SK-N-SH treated with all-trans-retinoic acid at 6 μM for 48 hours (cell line): ENCODE measurements at regions not wholly inside any gene's neighbourhood (a gene's known extent, or its start where the extent isn't known, plus 50 kb on each side); places are given as distances from the start of the nearest gene placed in this dataset.

ENCODE experiments used
- ATAC-seq: fragments of 200-7000 bp; cut with Tn5 transposase; 3 replicates; pipeline ENCODE4 v1.9.1; 2020; ENCODE audit warnings: mild to moderate bottlenecking, moderate library complexity
- ARNTL ChIP-seq: fragments of 450-650 bp; formaldehyde crosslinking; IDR thresholded peaks from 2 replicates; pipeline ENCODE4 v1.5.0; 2020; ENCODE audit warnings: low read depth, mild to moderate bottlenecking, moderate library complexity, borderline replicate concordance
- BACH2 ChIP-seq: fragments of 250-450 bp; sonication (Bioruptor Pico); IDR thresholded peaks from 2 replicates; pipeline ENCODE4 v1.9.0; 2021; ENCODE audit warnings: mild to moderate bottlenecking, borderline replicate concordance
- CREB5 ChIP-seq: fragments of 250-450 bp; sonication (Bioruptor Pico); IDR thresholded peaks from 2 replicates; pipeline ENCODE4 v1.5.1; 2020; ENCODE audit warnings: low read depth, mild to moderate bottlenecking, moderate library complexity
- CSDC2 ChIP-seq: fragments of 250-450 bp; sonication (Bioruptor Pico); IDR thresholded peaks from 2 replicates; pipeline ENCODE4 v1.5.0; 2020; ENCODE audit warnings: mild to moderate bottlenecking, moderate library complexity
- ESRRG ChIP-seq: fragments of 250-450 bp; sonication (Bioruptor Pico); IDR thresholded peaks from 2 replicates; pipeline ENCODE4 v1.6.1; 2021; ENCODE audit warnings: mild to moderate bottlenecking
- GLIS3 ChIP-seq: fragments of 250-450 bp; sonication (Bioruptor Pico); IDR thresholded peaks from 2 replicates; pipeline ENCODE4 v1.5.0; 2020; ENCODE audit warnings: mild to moderate bottlenecking, moderate library complexity
- ISL1 ChIP-seq: fragments of 250-450 bp; sonication (Bioruptor Pico); IDR thresholded peaks from 2 replicates; pipeline ENCODE4 v2.1.2; 2022; ENCODE audit warnings: mild to moderate bottlenecking, moderate library complexity
- OSR1 ChIP-seq: fragments of 250-450 bp; sonication (Bioruptor Pico); IDR thresholded peaks from 2 replicates; pipeline ENCODE4 v1.8.0; 2022; ENCODE audit warnings: moderate library complexity, mild to moderate bottlenecking, inconsistent platforms
- PATZ1 ChIP-seq: fragments of 250-450 bp; sonication (Bioruptor Pico); IDR thresholded peaks from 2 replicates; pipeline ENCODE4 v1.8.0; 2020; ENCODE audit warnings: mild to moderate bottlenecking, moderate library complexity, borderline replicate concordance
- POU6F1 ChIP-seq: fragments of 250-450 bp; sonication (Bioruptor Pico); IDR thresholded peaks from 2 replicates; pipeline ENCODE4 v1.8.0; 2021; ENCODE audit warnings: low read depth, mild to moderate bottlenecking, moderate library complexity, borderline replicate concordance
- PPARA ChIP-seq: fragments of 250-450 bp; sonication (Bioruptor Pico); IDR thresholded peaks from 2 replicates; pipeline ENCODE4 v1.5.0; 2020; ENCODE audit warnings: mild to moderate bottlenecking, borderline replicate concordance
- SNAI2 ChIP-seq: fragments of 250-450 bp; sonication (Bioruptor Pico); IDR thresholded peaks from 2 replicates; pipeline ENCODE4 v1.5.0; 2020; ENCODE audit warnings: mild to moderate bottlenecking, moderate library complexity
- TCF4 ChIP-seq: fragments of 250-450 bp; sonication (Bioruptor Pico); IDR thresholded peaks from 2 replicates; pipeline ENCODE4 v1.8.0; 2021; ENCODE audit warnings: mild to moderate bottlenecking, moderate library complexity, borderline replicate concordance
- TOX ChIP-seq: fragments of 250-450 bp; sonication (Bioruptor Pico); IDR thresholded peaks from 2 replicates; pipeline ENCODE4 v1.8.0; 2021; ENCODE audit warnings: mild to moderate bottlenecking, moderate library complexity, borderline replicate concordance
- TSHZ2 ChIP-seq: fragments of 250-450 bp; sonication (Bioruptor Pico); IDR thresholded peaks from 2 replicates; pipeline ENCODE4 v1.5.0; 2020; ENCODE audit warnings: mild to moderate bottlenecking, moderate library complexity
- ZC3H10 ChIP-seq: fragments of 250-450 bp; sonication (Bioruptor Pico); IDR thresholded peaks from 2 replicates; pipeline ENCODE4 v1.5.1; 2021; ENCODE audit warnings: mild to moderate bottlenecking, moderate library complexity
- ZFP3 ChIP-seq: fragments of 250-450 bp; sonication (Bioruptor Pico); IDR thresholded peaks from 2 replicates; pipeline ENCODE4 v1.5.0; 2020; ENCODE audit warnings: mild to moderate bottlenecking, moderate library complexity
- ZFP30 ChIP-seq: fragments of 450-650 bp; formaldehyde crosslinking; IDR thresholded peaks from 2 replicates; pipeline ENCODE4 v1.5.0; 2022; ENCODE audit warnings: mild to moderate bottlenecking, moderate library complexity
- ZNF565 ChIP-seq: fragments of 450-650 bp; formaldehyde crosslinking; conservative IDR thresholded peaks from 2 replicates; pipeline ENCODE4 v1.5.0; 2020; ENCODE audit warnings: low read depth, mild to moderate bottlenecking, moderate library complexity
- ZNF70 ChIP-seq: fragments of 450-650 bp; formaldehyde crosslinking; IDR thresholded peaks from 2 replicates; pipeline ENCODE4 v1.5.0; 2020; ENCODE audit warnings: mild to moderate bottlenecking, moderate library complexity
- ZNF8 ChIP-seq: fragments of 450-650 bp; formaldehyde crosslinking; IDR thresholded peaks from 2 replicates; pipeline ENCODE4 v1.5.0; 2020; ENCODE audit warnings: mild to moderate bottlenecking, moderate library complexity

GRCh38 chr2:199583676-199584075 is 125.9 kb upstream of the SATB2 start (continued):
- TF ChIP-seq OSR1 (CRISPR knock-in tag) (no peak), ARNTL (CRISPR knock-in tag) (no peak), TOX (CRISPR knock-in tag) (no peak), ZC3H10 (CRISPR knock-in tag) (no peak), ZNF70 (CRISPR knock-in tag) (no peak), GLIS3 (no peak)

- peak; percentile 71 for ATAC-seq
- TF ChIP-seq ESRRG (CRISPR knock-in tag) (no peak), ZNF565 (CRISPR knock-in tag) (no peak), CSDC2 (CRISPR knock-in tag) (no peak), TOX (CRISPR knock-in tag) (no peak), OSR1 (CRISPR knock-in tag) (no peak), CREB5 (CRISPR knock-in tag) (no peak), GLIS3 (no peak), ISL1 (no peak), TSHZ2 (CRISPR knock-in tag) (no peak), TCF4 (no peak), SNAI2 (CRISPR knock-in tag) (no peak), ZNF8 (no peak), ARNTL (CRISPR knock-in tag) (no peak), ZC3H10 (CRISPR knock-in tag) (no peak), ZNF70 (CRISPR knock-in tag) (no peak), ZFP30 (no peak), PPARA (CRISPR knock-in tag) (no peak)
Measured at GRCh38 chr2:199581935-199582360, 124.2 kb upstream of the SATB2 start.

GRCh38 chr2:199581408-199581807 is 123.7 kb upstream of the SATB2 start:
- no peak for ATAC-seq
- TF ChIP-seq OSR1 (CRISPR knock-in tag) (no peak), ESRRG (CRISPR knock-in tag) (no peak), PATZ1 (CRISPR knock-in tag) (no peak), ZFP3 (CRISPR knock-in tag) (no peak), TSHZ2 (CRISPR knock-in tag) (no peak), ZFP30 (no peak), ZNF70 (CRISPR knock-in tag) (no peak)

- ATAC-seq: no peak
- TF ChIP-seq BACH2 (CRISPR knock-in tag) (no peak), PPARA (CRISPR knock-in tag) (no peak), ESRRG (CRISPR knock-in tag) (no peak), POU6F1 (no peak), CSDC2 (CRISPR knock-in tag) (no peak), ZNF565 (CRISPR knock-in tag) (no peak), PATZ1 (CRISPR knock-in tag) (no peak), TCF4 (no peak), ZFP30 (no peak), CREB5 (CRISPR knock-in tag) (no peak), ISL1 (no peak)
Measured at GRCh38 chr2:199575416-199575815, 117.7 kb upstream of the SATB2 start.
